ENCODE measurements at regions not wholly inside any gene's neighbourhood (a gene's known extent, or its start where the extent isn't known, plus 50 kb on each side); places are given as distances from the start of the nearest gene placed in this dataset.

GRCh38 chr14:56357428-56357827, 222.2 kb upstream of the TMEM260 start:
- TF ChIP-seq RAD21 (IDR thresholded peaks at IDR 0.05; ENCODE audit: low read depth) (no peak), EGR1 (IDR thresholded peaks at IDR 0.05) (no peak), TAF1 (IDR thresholded peaks at IDR 0.05; ENCODE audit: low read depth) (no peak), MAX (IDR thresholded peaks at IDR 0.05) (no peak), CREB1 (IDR thresholded peaks at IDR 0.05; ENCODE audit: low read depth) (no peak), TEAD4 (IDR thresholded peaks at IDR 0.05) (no peak)
